HepG2 (cell line): ENCODE measurements at regions not wholly inside any gene's neighbourhood (a gene's known extent, or its start where the extent isn't known, plus 50 kb on each side); places are given as distances from the start of the nearest gene placed in this dataset.

Source experiments
- ATAC-seq: fragments of 200-7000 bp; cut with Tn5 transposase; 3 replicates; pipeline ENCODE4 v1.9.1; 2020; ENCODE audit warnings: mild to moderate bottlenecking, moderate library complexity
- BruUV-seq: library from RNA; stranded (reverse); fragments of 400-500 nt; replicated peaks from 2 replicates; lab custom pipeline; 2021; lab: Mats Ljungman, UMichigan
- CTCF ChIA-PET: fragments of 300-600 bp; formaldehyde crosslinking; extraction: SDS; loops from one replicate; lab custom pipeline; 2021; ENCODE audit warnings: low total read pairs, inconsistent platforms, low intra/inter-chr PET ratio; lab: Yijun Ruan, JAX
- POLR2A ChIA-PET: fragments of 350-600 bp; sonication (Branson Sonifier 250); formaldehyde crosslinking; loops from one replicate; lab custom pipeline; 2020; ENCODE audit warnings: antibody characterized with exemption, inconsistent platforms; lab: Yijun Ruan, JAX
- DNase-seq: peaks from one replicate; pipeline ENCODE4 v3.0.0-alpha.2; 2015; ENCODE audit warnings: low spot score
- FAIRE-seq: peaks from 3 replicates; lab custom pipeline; 2011; peaks lifted over from hg19 to GRCh38; lab: Jason Lieb, UNC
- H2AFZ ChIP-seq: one replicate; pipeline ENCODE4 v1.6.1; 2011; ENCODE audit warnings: low read length, inconsistent platforms
- H3K27ac ChIP-seq: fragments of 300-600 bp; 3 replicates; pipeline ENCODE4 v1.8.0; 2011; ENCODE audit warnings: mixed run types, mild to moderate bottlenecking, mixed read lengths, low read length, inconsistent platforms; ENCODE audit not compliant: insufficient read depth; ENCODE audit errors: extremely low read length
- H3K27me3 ChIP-seq, 2 experiments: fragments of 200-600 bp in 1 of 2; 2 replicates in 1 of 2; 3 replicates in 1 of 2; pipeline versions ENCODE4 v1.6.0 to v1.8.0; 2011; ENCODE audit warnings: low read length in 2 of 2, mild to moderate bottlenecking in 2 of 2, moderate library complexity in 2 of 2, inconsistent platforms in 1 of 2; ENCODE audit not compliant: insufficient read depth in 2 of 2, control insufficient read depth in 1 of 2
- H3K36me3 ChIP-seq, 2 experiments: fragments of 200-600 bp in 1 of 2; replicated peaks in 1 of 2; 2 replicates in 1 of 2; 3 replicates in 1 of 2; pipeline versions ENCODE4 v1.5.1 to v1.8.0; 2011; ENCODE audit warnings: low read length in 2 of 2, inconsistent platforms in 1 of 2; ENCODE audit not compliant: insufficient read depth in 2 of 2, control insufficient read depth in 1 of 2
- H3K4me1 ChIP-seq: 2 replicates; pipeline ENCODE4 v1.5.1; 2012; ENCODE audit warnings: low read length, inconsistent platforms; ENCODE audit not compliant: insufficient read depth
- H3K4me2 ChIP-seq: 2 replicates; pipeline ENCODE4 v1.6.0; 2011; ENCODE audit warnings: low read depth, low read length, inconsistent platforms
- H3K4me3 ChIP-seq, 3 experiments: fragments of 200-600 bp in 1 of 3; sonication (generic), shearing (Covaris generic) in 1 of 3; replicated peaks in 1 of 3; 2 replicates each; pipeline ENCODE4 v1.5.1; 2011 to 2016; ENCODE audit warnings: low read length in 3 of 3, inconsistent platforms in 2 of 3, low read depth in 2 of 3, mild to moderate bottlenecking in 2 of 3, control low read depth in 1 of 3, mixed read lengths in 1 of 3; ENCODE audit not compliant: insufficient read depth in 1 of 3
- H3K79me2 ChIP-seq: one replicate; pipeline ENCODE4 v1.6.1; 2011; ENCODE audit warnings: low read length, inconsistent platforms; ENCODE audit not compliant: insufficient read depth
- H3K9ac ChIP-seq: 2 replicates; pipeline ENCODE4 v1.6.0; 2011; ENCODE audit warnings: mild to moderate bottlenecking, low read depth, low read length, inconsistent platforms; ENCODE audit not compliant: insufficient read depth
- H3K9me3 ChIP-seq: 2 replicates; pipeline ENCODE4 v1.5.1; 2012; ENCODE audit warnings: mild to moderate bottlenecking, low read length
- H4K20me1 ChIP-seq: 2 replicates; pipeline ENCODE4 v1.6.0; 2011; ENCODE audit warnings: inconsistent platforms, mild to moderate bottlenecking, low read length, moderate library complexity; ENCODE audit not compliant: insufficient read depth
- HCFC1 ChIP-seq: fragments of 150-350 bp; IDR thresholded peaks from 2 replicates; pipeline ENCODE4 v1.6.1; 2014; ENCODE audit warnings: low read depth, low read length
- KDM5B ChIP-seq: sonication (generic); formaldehyde crosslinking; IDR thresholded peaks from 2 replicates; pipeline ENCODE4 v1.4.0; 2020; ENCODE audit warnings: missing genetic modification reagents, mild to moderate bottlenecking, borderline replicate concordance
- KLF9 ChIP-seq: IDR thresholded peaks from 2 replicates; pipeline ENCODE4 v1.6.1; 2016; ENCODE audit warnings: low read depth
- MLLT10 ChIP-seq: sonication (generic); formaldehyde crosslinking; IDR thresholded peaks from 2 replicates; pipeline ENCODE4 v1.4.0; 2020; ENCODE audit warnings: missing genetic modification reagents
- TAF15 ChIP-seq: fragments of 200-400 bp; formaldehyde crosslinking; IDR thresholded peaks from one replicate; pipeline ENCODE4 v1.6.1; 2018; ENCODE audit warnings: mild to moderate bottlenecking, low read depth, low read length; ENCODE audit not compliant: poor library complexity, severe bottlenecking
- ZNF383 ChIP-seq: sonication (generic); formaldehyde crosslinking; IDR thresholded peaks from 2 replicates; pipeline ENCODE4 v1.4.0; 2020; ENCODE audit warnings: missing genetic modification reagents, mild to moderate bottlenecking, borderline replicate concordance
- ZNF678 ChIP-seq: sonication (generic); formaldehyde crosslinking; IDR thresholded peaks from 2 replicates; pipeline ENCODE4 v1.4.0; 2020; ENCODE audit warnings: mild to moderate bottlenecking, missing genetic modification reagents
- WGBS: methylation state at CpG from one replicate; pipeline ENCODE4 v1.1.6; 2017; ENCODE audit warnings: low lambda C conversion rate; 5-methylcytosine and 5-hydroxymethylcytosine counted together
- in situ Hi-C: cut with HindIII; loops from 2 replicates; pipeline ENCODE4 v1.10.0; 2017; ENCODE audit warnings: low pct_unique_long_range_greater_than_20kb; ENCODE audit not compliant: extremely low pct_ligation_motif_present
- intact Hi-C: fragments of 100-400 bp; cut with micrococcal nuclease; formaldehyde crosslinking; loops from one replicate; pipeline ENCODE4 v1.10.0; 2022; ENCODE audit not compliant: unreplicated experiment
- TF ChIP-seq, protein P1 (sequence below): sonication (generic); formaldehyde crosslinking; conservative IDR thresholded peaks from 2 replicates; pipeline ENCODE4 v1.8.0; 2022; ENCODE audit warnings: low read depth, missing genetic modification reagents
- TF ChIP-seq, protein P2 (sequence below): IDR thresholded peaks from 2 replicates; pipeline ENCODE4 v1.6.1; 2016; ENCODE audit warnings: missing compliant biosample characterization, missing genetic modification reagents, borderline replicate concordance

- no peak for TF ChIP-seq TAF15
- TF ChIP-seq, protein P1, sequence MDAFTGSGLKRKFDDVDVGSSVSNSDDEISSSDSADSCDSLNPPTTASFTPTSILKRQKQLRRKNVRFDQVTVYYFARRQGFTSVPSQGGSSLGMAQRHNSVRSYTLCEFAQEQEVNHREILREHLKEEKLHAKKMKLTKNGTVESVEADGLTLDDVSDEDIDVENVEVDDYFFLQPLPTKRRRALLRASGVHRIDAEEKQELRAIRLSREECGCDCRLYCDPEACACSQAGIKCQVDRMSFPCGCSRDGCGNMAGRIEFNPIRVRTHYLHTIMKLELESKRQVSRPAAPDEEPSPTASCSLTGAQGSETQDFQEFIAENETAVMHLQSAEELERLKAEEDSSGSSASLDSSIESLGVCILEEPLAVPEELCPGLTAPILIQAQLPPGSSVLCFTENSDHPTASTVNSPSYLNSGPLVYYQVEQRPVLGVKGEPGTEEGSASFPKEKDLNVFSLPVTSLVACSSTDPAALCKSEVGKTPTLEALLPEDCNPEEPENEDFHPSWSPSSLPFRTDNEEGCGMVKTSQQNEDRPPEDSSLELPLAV, result no peak
- TF ChIP-seq, protein P2, sequence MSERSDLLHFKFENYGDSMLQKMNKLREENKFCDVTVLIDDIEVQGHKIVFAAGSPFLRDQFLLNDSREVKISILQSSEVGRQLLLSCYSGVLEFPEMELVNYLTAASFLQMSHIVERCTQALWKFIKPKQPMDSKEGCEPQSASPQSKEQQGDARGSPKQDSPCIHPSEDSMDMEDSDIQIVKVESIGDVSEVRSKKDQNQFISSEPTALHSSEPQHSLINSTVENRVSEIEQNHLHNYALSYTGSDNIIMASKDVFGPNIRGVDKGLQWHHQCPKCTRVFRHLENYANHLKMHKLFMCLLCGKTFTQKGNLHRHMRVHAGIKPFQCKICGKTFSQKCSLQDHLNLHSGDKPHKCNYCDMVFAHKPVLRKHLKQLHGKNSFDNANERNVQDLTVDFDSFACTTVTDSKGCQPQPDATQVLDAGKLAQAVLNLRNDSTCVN (CRISPR knock-in tag), result no peak
- TF ChIP-seq ZNF383 (CRISPR knock-in tag), result no peak
These were observed 427.7 kb downstream of the METTL4 start (continued) for GRCh38 chr18:2143636-2144035.

- no TSS peak for BruUV-seq
- ChIA-PET POLR2A (no interaction called here), CTCF (no interaction called here)
- Histone ChIP-seq H3K4me3 (no peak overlapping the region), H2AFZ (no peak overlapping the region), H3K9me3 (no peaks in the 10 kb centered on the region), H3K27ac (no peak overlapping the region), H3K36me3 (no peaks in the 10 kb centered on the region), H3K4me1 (no peaks in the 10 kb centered on the region), H3K27me3 (no peaks in the 10 kb centered on the region), H3K4me2 (no peak overlapping the region), H3K9ac (no peak overlapping the region), H4K20me1 (no peaks in the 10 kb centered on the region), H3K79me2 (no peaks in the 10 kb centered on the region)
- intact Hi-C loops (no loop called here), in situ Hi-C loops (no loop called here)
- no peak for ATAC-seq
- no peak for FAIRE-seq
- WGBS, result 0% methylated on average over 3 of the region's 3 CpGs
- no peak for DNase-seq
- TF ChIP-seq MLLT10 (CRISPR knock-in tag) (no peak), KLF9 (CRISPR knock-in tag) (no peak), KDM5B (no peak), ZNF678 (CRISPR knock-in tag) (no peak), HCFC1 (no peak)
These were observed 426.5 kb downstream of the METTL4 start for GRCh38 chr18:2144811-2145210.
